ENCODE measurements at regions not wholly inside any gene's neighbourhood (a gene's known extent, or its start where the extent isn't known, plus 50 kb on each side); places are given as distances from the start of the nearest gene placed in this dataset.
A peak's percentile ranks its signal among the peaks of the same experiment; 100 is the strongest.

- no peak for DNase-seq (ENCODE audit: low spot score)
- TF ChIP-seq, protein P1, sequence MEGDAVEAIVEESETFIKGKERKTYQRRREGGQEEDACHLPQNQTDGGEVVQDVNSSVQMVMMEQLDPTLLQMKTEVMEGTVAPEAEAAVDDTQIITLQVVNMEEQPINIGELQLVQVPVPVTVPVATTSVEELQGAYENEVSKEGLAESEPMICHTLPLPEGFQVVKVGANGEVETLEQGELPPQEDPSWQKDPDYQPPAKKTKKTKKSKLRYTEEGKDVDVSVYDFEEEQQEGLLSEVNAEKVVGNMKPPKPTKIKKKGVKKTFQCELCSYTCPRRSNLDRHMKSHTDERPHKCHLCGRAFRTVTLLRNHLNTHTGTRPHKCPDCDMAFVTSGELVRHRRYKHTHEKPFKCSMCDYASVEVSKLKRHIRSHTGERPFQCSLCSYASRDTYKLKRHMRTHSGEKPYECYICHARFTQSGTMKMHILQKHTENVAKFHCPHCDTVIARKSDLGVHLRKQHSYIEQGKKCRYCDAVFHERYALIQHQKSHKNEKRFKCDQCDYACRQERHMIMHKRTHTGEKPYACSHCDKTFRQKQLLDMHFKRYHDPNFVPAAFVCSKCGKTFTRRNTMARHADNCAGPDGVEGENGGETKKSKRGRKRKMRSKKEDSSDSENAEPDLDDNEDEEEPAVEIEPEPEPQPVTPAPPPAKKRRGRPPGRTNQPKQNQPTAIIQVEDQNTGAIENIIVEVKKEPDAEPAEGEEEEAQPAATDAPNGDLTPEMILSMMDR (IDR thresholded peaks at IDR 0.05): no peak
- Histone ChIP-seq H3K27ac (no peak overlapping the region), H3K4me3 (no peak overlapping the region)
Observed at GRCh38 chr6:133743621-133744020, 145.3 kb upstream of the TCF21 start.

GRCh38 chr6:133746417-133746770 is 142.5 kb upstream of the TCF21 start:
- Histone ChIP-seq H3K4me3 (no peak overlapping the region), H3K27ac (no peak overlapping the region)
- TF ChIP-seq, protein P1 (IDR thresholded peaks at IDR 0.05): no peak
- no peak for DNase-seq (ENCODE audit: low spot score)

DNA sequence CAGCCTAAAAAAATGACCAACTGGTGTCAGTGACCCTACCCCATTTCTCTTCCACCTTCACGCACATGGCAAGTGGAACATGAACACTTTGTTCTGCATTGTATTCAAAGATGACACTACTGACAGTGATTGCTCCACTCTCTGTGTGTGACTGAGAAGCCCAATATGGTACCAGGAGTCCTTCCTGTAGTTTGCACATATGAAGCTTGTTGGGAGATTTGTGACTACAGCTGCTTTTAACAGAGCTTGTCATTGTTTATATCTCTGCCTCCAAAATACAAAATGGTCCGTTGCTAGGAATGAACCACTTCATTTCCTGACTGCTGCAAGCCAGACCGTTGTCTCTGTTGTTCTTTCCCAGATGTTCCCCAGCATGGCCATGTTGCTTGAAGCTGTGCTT is 140.3 kb upstream of the TCF21 start:
- H3K27ac ChIP-seq: no peak overlapping the region
- DNase-seq (ENCODE audit: low spot score): no peak
- TF ChIP-seq, protein P1 (IDR thresholded peaks at IDR 0.05): no peak
- H3K4me3 ChIP-seq: no peak overlapping the region

DNA sequence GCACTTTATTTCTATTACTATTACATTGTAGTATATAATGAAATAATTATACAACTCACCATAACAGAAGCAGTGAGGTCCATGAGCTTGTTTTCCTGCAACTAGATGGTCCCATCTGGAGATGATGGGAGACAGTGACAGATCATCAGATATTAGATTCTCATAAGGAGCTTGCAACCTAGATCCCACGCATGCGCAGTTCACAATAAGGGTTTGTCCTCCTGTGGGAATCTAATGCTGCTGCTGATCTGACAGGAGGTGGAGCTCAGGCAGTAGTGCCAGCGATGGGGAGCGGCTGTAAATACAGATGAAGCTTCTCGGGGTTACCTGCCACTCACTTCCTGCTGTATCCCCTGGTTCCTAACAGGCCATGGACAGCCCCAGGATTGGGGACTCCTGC is 139.5 kb upstream of the TCF21 start:
- H3K4me3 ChIP-seq: no peak overlapping the region
- no peak for DNase-seq (ENCODE audit: low spot score)
- TF ChIP-seq, protein P1 (IDR thresholded peaks at IDR 0.05): no peak
- H3K27ac ChIP-seq: no peak overlapping the region

DNA sequence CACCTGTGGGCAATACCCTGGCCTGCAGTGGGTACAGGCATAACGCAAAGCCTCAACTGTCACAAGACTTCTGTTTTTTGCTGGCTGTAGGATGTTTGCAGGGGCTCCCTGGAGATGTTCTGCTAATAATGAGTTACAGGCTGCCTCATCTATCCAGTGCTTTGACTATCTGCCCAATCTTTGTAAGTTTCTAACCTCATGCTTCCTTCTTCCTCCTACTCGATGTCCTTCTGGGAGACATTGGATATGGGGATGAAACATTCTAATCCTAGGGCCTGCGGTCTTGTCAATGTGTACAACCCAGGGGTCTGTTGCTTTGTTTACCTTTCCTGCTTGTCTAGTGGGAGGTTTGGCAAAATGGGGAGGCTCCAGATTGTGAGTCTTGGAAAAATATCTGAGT is 136.8 kb upstream of the TCF21 start:
- TF ChIP-seq, protein P1 (IDR thresholded peaks at IDR 0.05): no peak
- H3K4me3 ChIP-seq: no peak overlapping the region
- DNase-seq (ENCODE audit: low spot score): no peak
- H3K27ac ChIP-seq: peak overlapping the region in 1 of 2 donors; percentile 13

- no peak for DNase-seq (ENCODE audit: low spot score)
- no peak overlapping the region for H3K4me3 ChIP-seq
- TF ChIP-seq, protein P1 (IDR thresholded peaks at IDR 0.05): no peak
- H3K27ac ChIP-seq: no peak overlapping the region
Observed at GRCh38 chr6:133753756-133754155, 135.2 kb upstream of the TCF21 start.

GRCh38 chr6:133754298-133754697 is 134.6 kb upstream of the TCF21 start:
- TF ChIP-seq, protein P1 (IDR thresholded peaks at IDR 0.05): no peak
- no peak for DNase-seq (ENCODE audit: low spot score)
- H3K27ac ChIP-seq: no peak overlapping the region

More at GRCh38 chr6:133754298-133754697, 134.6 kb upstream of the TCF21 start:
- no peak overlapping the region for H3K4me3 ChIP-seq

Measured in coronary artery (tissue), 2 donors.